Neural cell (in vitro differentiated cells): ENCODE measurements at regions not wholly inside any gene's neighbourhood (a gene's known extent, or its start where the extent isn't known, plus 50 kb on each side); places are given as distances from the start of the nearest gene placed in this dataset.

Experiments used
- EP300 ChIP-seq: fragments of 450-650 bp; conservative IDR thresholded peaks from 2 replicates; pipeline ENCODE4 v1.6.1; 2014; ENCODE audit warnings: antibody characterized with exemption, mild to moderate bottlenecking, moderate library complexity; ENCODE audit not compliant: poor library complexity, severe bottlenecking
- EZH2 ChIP-seq: fragments of 200-600, 300-800 bp; shearing (Covaris generic), sonication (generic); IDR thresholded peaks from 2 replicates; pipeline ENCODE4 v1.6.1; 2014; ENCODE audit warnings: antibody characterized with exemption, low read length, borderline replicate concordance, mild to moderate bottlenecking; ENCODE audit not compliant: insufficient read depth, poor library complexity, severe bottlenecking
- MXI1 ChIP-seq: fragments of 450-650 bp; conservative IDR thresholded peaks from 2 replicates; pipeline ENCODE4 v1.6.1; 2014; ENCODE audit warnings: antibody characterized with exemption, mild to moderate bottlenecking; ENCODE audit not compliant: poor library complexity, severe bottlenecking
- POLR2AphosphoS5 ChIP-seq: IDR thresholded peaks from 2 replicates; pipeline ENCODE4 v1.6.1; 2012
- RAD21 ChIP-seq: fragments of 450-650 bp; conservative IDR thresholded peaks from 2 replicates; pipeline ENCODE4 v1.6.1; 2014; ENCODE audit warnings: antibody characterized with exemption, mild to moderate bottlenecking, moderate library complexity
- SMC3 ChIP-seq: fragments of 450-650 bp; conservative IDR thresholded peaks from 2 replicates; pipeline ENCODE4 v1.6.1; 2014; ENCODE audit warnings: antibody characterized with exemption, mild to moderate bottlenecking, moderate library complexity; ENCODE audit not compliant: poor library complexity
- TAF1 ChIP-seq: IDR thresholded peaks from 2 replicates; pipeline ENCODE4 v1.6.1; 2012; ENCODE audit warnings: low read depth
- TF ChIP-seq, protein P1 (sequence below): fragments of 450-650 bp; IDR thresholded peaks from 2 replicates; pipeline ENCODE4 v1.5.1; 2014; ENCODE audit warnings: antibody characterized with exemption, mild to moderate bottlenecking, moderate library complexity; ENCODE audit not compliant: poor library complexity, severe bottlenecking
- TF ChIP-seq, protein P2 (sequence below): IDR thresholded peaks from 2 replicates; pipeline ENCODE4 v1.6.1; 2012; ENCODE audit warnings: borderline replicate concordance

DNA sequence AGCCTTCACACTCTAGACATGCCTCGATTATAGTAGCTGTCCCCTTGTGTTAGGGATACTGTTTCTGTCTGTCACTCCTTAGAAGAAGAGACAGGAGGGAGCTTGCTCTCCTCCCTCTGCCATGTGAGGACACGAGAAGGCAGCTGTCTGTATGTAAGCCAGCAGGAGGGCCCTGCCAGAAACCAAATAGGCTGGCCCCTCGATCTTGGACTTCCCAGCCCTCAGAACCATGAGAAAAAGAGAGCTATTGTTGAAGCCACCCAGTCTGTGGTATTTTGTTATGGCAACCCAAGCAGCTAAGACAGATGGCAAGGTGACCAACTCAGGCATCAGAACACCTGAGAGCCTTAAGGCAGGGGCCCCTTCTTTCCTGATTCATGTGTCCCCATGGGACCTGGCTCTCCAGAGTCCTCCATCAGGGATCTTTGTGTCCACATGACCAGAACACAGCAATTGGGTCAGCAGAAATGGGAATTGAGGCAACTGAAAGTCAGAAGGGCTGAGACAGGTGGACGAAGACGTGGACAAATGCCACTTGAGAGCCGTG, 65.6 kb upstream of the NPAS1 start:
- no peak for TF ChIP-seq POLR2AphosphoS5
- TF ChIP-seq, protein P1, sequence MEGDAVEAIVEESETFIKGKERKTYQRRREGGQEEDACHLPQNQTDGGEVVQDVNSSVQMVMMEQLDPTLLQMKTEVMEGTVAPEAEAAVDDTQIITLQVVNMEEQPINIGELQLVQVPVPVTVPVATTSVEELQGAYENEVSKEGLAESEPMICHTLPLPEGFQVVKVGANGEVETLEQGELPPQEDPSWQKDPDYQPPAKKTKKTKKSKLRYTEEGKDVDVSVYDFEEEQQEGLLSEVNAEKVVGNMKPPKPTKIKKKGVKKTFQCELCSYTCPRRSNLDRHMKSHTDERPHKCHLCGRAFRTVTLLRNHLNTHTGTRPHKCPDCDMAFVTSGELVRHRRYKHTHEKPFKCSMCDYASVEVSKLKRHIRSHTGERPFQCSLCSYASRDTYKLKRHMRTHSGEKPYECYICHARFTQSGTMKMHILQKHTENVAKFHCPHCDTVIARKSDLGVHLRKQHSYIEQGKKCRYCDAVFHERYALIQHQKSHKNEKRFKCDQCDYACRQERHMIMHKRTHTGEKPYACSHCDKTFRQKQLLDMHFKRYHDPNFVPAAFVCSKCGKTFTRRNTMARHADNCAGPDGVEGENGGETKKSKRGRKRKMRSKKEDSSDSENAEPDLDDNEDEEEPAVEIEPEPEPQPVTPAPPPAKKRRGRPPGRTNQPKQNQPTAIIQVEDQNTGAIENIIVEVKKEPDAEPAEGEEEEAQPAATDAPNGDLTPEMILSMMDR, result no peak
- TF ChIP-seq RAD21, result no peak
- no peak for TF ChIP-seq SMC3
- TF ChIP-seq MXI1, result no peak
- TF ChIP-seq EP300, result no peak
- TF ChIP-seq, protein P2, sequence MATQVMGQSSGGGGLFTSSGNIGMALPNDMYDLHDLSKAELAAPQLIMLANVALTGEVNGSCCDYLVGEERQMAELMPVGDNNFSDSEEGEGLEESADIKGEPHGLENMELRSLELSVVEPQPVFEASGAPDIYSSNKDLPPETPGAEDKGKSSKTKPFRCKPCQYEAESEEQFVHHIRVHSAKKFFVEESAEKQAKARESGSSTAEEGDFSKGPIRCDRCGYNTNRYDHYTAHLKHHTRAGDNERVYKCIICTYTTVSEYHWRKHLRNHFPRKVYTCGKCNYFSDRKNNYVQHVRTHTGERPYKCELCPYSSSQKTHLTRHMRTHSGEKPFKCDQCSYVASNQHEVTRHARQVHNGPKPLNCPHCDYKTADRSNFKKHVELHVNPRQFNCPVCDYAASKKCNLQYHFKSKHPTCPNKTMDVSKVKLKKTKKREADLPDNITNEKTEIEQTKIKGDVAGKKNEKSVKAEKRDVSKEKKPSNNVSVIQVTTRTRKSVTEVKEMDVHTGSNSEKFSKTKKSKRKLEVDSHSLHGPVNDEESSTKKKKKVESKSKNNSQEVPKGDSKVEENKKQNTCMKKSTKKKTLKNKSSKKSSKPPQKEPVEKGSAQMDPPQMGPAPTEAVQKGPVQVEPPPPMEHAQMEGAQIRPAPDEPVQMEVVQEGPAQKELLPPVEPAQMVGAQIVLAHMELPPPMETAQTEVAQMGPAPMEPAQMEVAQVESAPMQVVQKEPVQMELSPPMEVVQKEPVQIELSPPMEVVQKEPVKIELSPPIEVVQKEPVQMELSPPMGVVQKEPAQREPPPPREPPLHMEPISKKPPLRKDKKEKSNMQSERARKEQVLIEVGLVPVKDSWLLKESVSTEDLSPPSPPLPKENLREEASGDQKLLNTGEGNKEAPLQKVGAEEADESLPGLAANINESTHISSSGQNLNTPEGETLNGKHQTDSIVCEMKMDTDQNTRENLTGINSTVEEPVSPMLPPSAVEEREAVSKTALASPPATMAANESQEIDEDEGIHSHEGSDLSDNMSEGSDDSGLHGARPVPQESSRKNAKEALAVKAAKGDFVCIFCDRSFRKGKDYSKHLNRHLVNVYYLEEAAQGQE, result no peak
- no peak for TF ChIP-seq TAF1
- no peak for TF ChIP-seq EZH2
